LNCaP clone FGC (cell line): ENCODE measurements at regions not wholly inside any gene's neighbourhood (a gene's known extent, or its start where the extent isn't known, plus 50 kb on each side); places are given as distances from the start of the nearest gene placed in this dataset.

Experiments used
- DNase-seq: peaks from one replicate; pipeline ENCODE4 v3.0.0-alpha.2; 2011; ENCODE audit warnings: low read depth
- H3K4me3 ChIP-seq: 2 replicates; pipeline ENCODE4 v1.5.1; 2011; ENCODE audit warnings: mild to moderate bottlenecking, low read depth, low read length, control low read depth
- CTCF ChIP-seq: IDR thresholded peaks from 2 replicates; pipeline ENCODE4 v1.5.1; 2012; ENCODE audit warnings: mild to moderate bottlenecking; ENCODE audit not compliant: control insufficient read depth, insufficient read depth; ENCODE audit errors: extremely low read depth

- H3K4me3 ChIP-seq = no peak overlapping the region
- no peak for DNase-seq
- no peak for TF ChIP-seq CTCF
Observed at GRCh38 chr1:87204921-87205320, 123.8 kb upstream of the LMO4 start.

GRCh38 chr1:87206044-87206831 is 122.4 kb upstream of the LMO4 start:
- DNase-seq = no peak
- TF ChIP-seq CTCF = no peak
- no peak overlapping the region for H3K4me3 ChIP-seq

- TF ChIP-seq CTCF = no peak
- DNase-seq = no peak
- H3K4me3 ChIP-seq = no peak overlapping the region
Observed at GRCh38 chr1:87208080-87208479, 120.6 kb upstream of the LMO4 start.

GRCh38 chr1:87208931-87209330 is 119.7 kb upstream of the LMO4 start:
- no peak for TF ChIP-seq CTCF
- no peak for DNase-seq
- no peak overlapping the region for H3K4me3 ChIP-seq

- no peak for DNase-seq
- TF ChIP-seq CTCF = no peak
- H3K4me3 ChIP-seq = no peak overlapping the region
Observed at GRCh38 chr1:87210151-87210550, 118.5 kb upstream of the LMO4 start.

- no peak for TF ChIP-seq CTCF
- DNase-seq = no peak
Observed at GRCh38 chr1:87212431-87213134, 116.1 kb upstream of the LMO4 start.

More at GRCh38 chr1:87212431-87213134, 116.1 kb upstream of the LMO4 start:
- H3K4me3 ChIP-seq = no peak overlapping the region
